ENCODE measurements at regions not wholly inside any gene's neighbourhood (a gene's known extent, or its start where the extent isn't known, plus 50 kb on each side); places are given as distances from the start of the nearest gene placed in this dataset.

GRCh38 chr18:22673182-22673862 lies 255.6 kb upstream of the CTAGE1 start:
- TF ChIP-seq CTCF (conservative IDR thresholded peaks at IDR 0.05; ENCODE audit: low read length) (no peak), EZH2phosphoT487 (IDR thresholded peaks at IDR 0.05; ENCODE audit: borderline replicate concordance) (no peak)
- Histone ChIP-seq H3F3A (ENCODE audit: low read depth) (no peaks in the 10 kb centered on the region), H2AFZ (ENCODE audit: low read length) (no peak overlapping the region), H3K4me2 (ENCODE audit: low read depth, low read length, poor library complexity, severe bottlenecking) (no peak overlapping the region), H3K79me2 (ENCODE audit: insufficient read depth, low read length) (no peaks in the 10 kb centered on the region), H3K4me3 (ENCODE audit: low read length, poor library complexity, severe bottlenecking) (no peak overlapping the region), H3K9me2 (replicated peaks; ENCODE audit: low read depth, low read length) (no peaks in the 10 kb centered on the region), H3K36me3 (ENCODE audit: insufficient read depth, low read length) (no peaks in the 10 kb centered on the region), H4K20me1 (ENCODE audit: insufficient read depth, low read length, poor library complexity, severe bottlenecking) (no peaks in the 10 kb centered on the region), H3K4me1 (ENCODE audit: insufficient read depth, low read length, poor library complexity, severe bottlenecking) (no peaks in the 10 kb centered on the region), H3K9ac (ENCODE audit: low read depth, low read length, poor library complexity, severe bottlenecking) (no peak overlapping the region), H3K27me3 (ENCODE audit: insufficient read depth, low read length, poor library complexity, severe bottlenecking) (no peaks in the 10 kb centered on the region), H3K9me3 (ENCODE audit: insufficient read depth, low read depth, low read length) (no peaks in the 10 kb centered on the region)

GRCh38 chr18:22674272-22674671 lies 256.6 kb upstream of the CTAGE1 start:
- no peaks in the 10 kb centered on the region for H3F3A ChIP-seq (ENCODE audit: low read depth)
- H3K4me2 ChIP-seq (ENCODE audit: low read depth, low read length, poor library complexity, severe bottlenecking): no peak overlapping the region
- no peaks in the 10 kb centered on the region for H3K9me3 ChIP-seq (ENCODE audit: insufficient read depth, low read depth, low read length)
- H2AFZ ChIP-seq (ENCODE audit: low read length): no peak overlapping the region
- no peaks in the 10 kb centered on the region for H3K4me1 ChIP-seq (ENCODE audit: insufficient read depth, low read length, poor library complexity, severe bottlenecking)
- no peak overlapping the region for H3K9ac ChIP-seq (ENCODE audit: low read depth, low read length, poor library complexity, severe bottlenecking)
- TF ChIP-seq EZH2phosphoT487 (IDR thresholded peaks at IDR 0.05; ENCODE audit: borderline replicate concordance): no peak
- TF ChIP-seq CTCF (conservative IDR thresholded peaks at IDR 0.05; ENCODE audit: low read length): no peak
- H3K79me2 ChIP-seq (ENCODE audit: insufficient read depth, low read length): no peaks in the 10 kb centered on the region
- H3K36me3 ChIP-seq (ENCODE audit: insufficient read depth, low read length): no peaks in the 10 kb centered on the region
- no peaks in the 10 kb centered on the region for H4K20me1 ChIP-seq (ENCODE audit: insufficient read depth, low read length, poor library complexity, severe bottlenecking)
- no peak overlapping the region for H3K4me3 ChIP-seq (ENCODE audit: low read length, poor library complexity, severe bottlenecking)
- no peaks in the 10 kb centered on the region for H3K27me3 ChIP-seq (ENCODE audit: insufficient read depth, low read length, poor library complexity, severe bottlenecking)
- H3K9me2 ChIP-seq (replicated peaks; ENCODE audit: low read depth, low read length): no peaks in the 10 kb centered on the region

- Histone ChIP-seq H4K20me1 (ENCODE audit: insufficient read depth, low read length, poor library complexity, severe bottlenecking) (no peaks in the 10 kb centered on the region), H3K4me2 (ENCODE audit: low read depth, low read length, poor library complexity, severe bottlenecking) (no peak overlapping the region), H3K9me2 (replicated peaks; ENCODE audit: low read depth, low read length) (no peaks in the 10 kb centered on the region), H3F3A (ENCODE audit: low read depth) (no peaks in the 10 kb centered on the region), H3K9ac (ENCODE audit: low read depth, low read length, poor library complexity, severe bottlenecking) (no peak overlapping the region), H3K27me3 (ENCODE audit: insufficient read depth, low read length, poor library complexity, severe bottlenecking) (no peaks in the 10 kb centered on the region), H3K79me2 (ENCODE audit: insufficient read depth, low read length) (no peaks in the 10 kb centered on the region), H3K36me3 (ENCODE audit: insufficient read depth, low read length) (no peaks in the 10 kb centered on the region), H3K9me3 (ENCODE audit: insufficient read depth, low read depth, low read length) (no peaks in the 10 kb centered on the region), H3K4me3 (ENCODE audit: low read length, poor library complexity, severe bottlenecking) (no peak overlapping the region), H2AFZ (ENCODE audit: low read length) (no peak overlapping the region), H3K4me1 (ENCODE audit: insufficient read depth, low read length, poor library complexity, severe bottlenecking) (no peaks in the 10 kb centered on the region)
- TF ChIP-seq CTCF (conservative IDR thresholded peaks at IDR 0.05; ENCODE audit: low read length) (no peak), EZH2phosphoT487 (IDR thresholded peaks at IDR 0.05; ENCODE audit: borderline replicate concordance) (no peak)
Measured at GRCh38 chr18:22675006-22675405, 257.3 kb upstream of the CTAGE1 start.
